ENCODE measurements at regions not wholly inside any gene's neighbourhood (a gene's known extent, or its start where the extent isn't known, plus 50 kb on each side); places are given as distances from the start of the nearest gene placed in this dataset.

DNA sequence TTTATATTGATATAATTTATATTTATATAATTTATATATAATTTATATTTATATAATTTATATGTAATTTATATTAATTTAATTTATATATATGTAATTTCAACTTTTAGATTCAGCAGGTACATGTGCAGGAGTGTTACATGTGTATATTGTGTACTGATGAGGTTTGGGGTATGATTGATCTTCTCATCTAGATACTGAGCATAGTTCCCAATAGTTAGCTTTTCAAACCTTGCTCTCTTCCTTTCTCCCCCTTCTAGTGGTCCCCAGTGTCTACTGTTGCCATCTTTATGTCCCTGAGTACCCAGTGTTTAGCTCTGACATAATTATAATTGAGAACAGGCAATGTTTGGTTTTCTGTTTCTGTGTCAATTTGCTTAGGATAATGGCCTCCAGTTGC lies 1335.3 kb upstream of the CDH2 start:
- RAD21 ChIA-PET (ENCODE audit: unreplicated experiment): no interaction called here
- Histone ChIP-seq H3K4me1 (ENCODE audit: control insufficient read depth, insufficient read depth, low read length) (no peaks in the 10 kb centered on the region), H4K20me1 (ENCODE audit: control insufficient read depth, insufficient read depth) (no peaks in the 10 kb centered on the region), H3K4me2 (ENCODE audit: control insufficient read depth, insufficient read depth) (no peak overlapping the region), H3K27ac (ENCODE audit: control insufficient read depth, insufficient read depth) (no peak overlapping the region), H3K27me3 (replicated peaks in 1 of 2; ENCODE audit: control insufficient read depth in 2 of 2, insufficient read depth in 2 of 2, low read length in 1 of 2) (no peaks in the 10 kb centered on the region), H3K79me2 (ENCODE audit: control insufficient read depth, insufficient read depth, low read length) (no peaks in the 10 kb centered on the region), H3K9me3 (replicated peaks; ENCODE audit: control insufficient read depth, insufficient read depth, low read length) (no peaks in the 10 kb centered on the region), H3K4me3 (no peak overlapping the region), H2AFZ (ENCODE audit: control insufficient read depth, low read depth, low read length) (no peak overlapping the region), H3K9ac (ENCODE audit: control insufficient read depth, insufficient read depth, low read length) (no peak overlapping the region), H3K36me3 (ENCODE audit: control insufficient read depth in 2 of 2, insufficient read depth in 2 of 2, low read length in 1 of 2) (no peaks in the 10 kb centered on the region)
- SMC1A ChIA-PET (ENCODE audit: uncharacterized antibody, unreplicated experiment): no interaction called here
- FAIRE-seq: no peak
- DNase-seq (ENCODE audit: low read depth, low spot score): no peak
- intact Hi-C loops (cut with micrococcal nuclease; ENCODE audit: unreplicated experiment) (no loop called here), in situ Hi-C loops (cut with MboI) (no loop called here)
- BruUV-seq (replicated peaks): no TSS peak
- CTCF ChIA-PET: no interaction called here
- TF ChIP-seq TCF12 (IDR thresholded peaks at IDR 0.05; ENCODE audit: low read depth, low read length): no peak
- POLR2A ChIA-PET: no interaction called here
- no peak for ATAC-seq

DNA sequence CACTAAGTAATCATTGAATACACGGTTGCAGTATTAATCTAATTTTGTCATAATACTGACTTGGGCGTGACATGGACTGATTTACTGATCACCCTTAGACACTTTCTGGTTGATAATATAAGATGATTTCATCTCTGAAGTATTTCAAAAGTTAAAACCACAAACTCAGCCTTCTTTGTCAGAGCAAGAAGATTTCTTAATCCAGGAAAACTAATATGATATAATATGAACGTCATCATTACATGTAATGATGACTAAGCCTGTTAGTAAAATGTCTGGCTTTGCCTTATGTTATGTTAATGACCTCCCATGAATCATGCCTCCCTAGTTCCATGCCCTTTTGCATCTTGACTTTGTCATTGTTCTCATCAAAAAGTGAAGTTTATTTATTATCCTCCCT lies 1325.0 kb upstream of the CDH2 start:
- intact Hi-C loops (cut with micrococcal nuclease; ENCODE audit: unreplicated experiment) (loop anchor here (10.0 kb wide), 1 partner anchor 57 kb away; no protein-coding TSS in a partner anchor), in situ Hi-C loops (cut with MboI) (no loop called here)
- WGBS (ENCODE audit: insufficient coverage, insufficient replicate concordance, low lambda C conversion rate, missing lambda C conversion rate): 22% methylated on average over 3 of the region's 3 CpGs
- no peaks in the 10 kb centered on the region for H4K20me1 ChIP-seq (ENCODE audit: control insufficient read depth, insufficient read depth)
- H3K79me2 ChIP-seq (ENCODE audit: control insufficient read depth, insufficient read depth, low read length): no peaks in the 10 kb centered on the region
- H3K27ac ChIP-seq (ENCODE audit: control insufficient read depth, insufficient read depth): no peak overlapping the region
- H3K4me1 ChIP-seq (ENCODE audit: control insufficient read depth, insufficient read depth, low read length): no peaks in the 10 kb centered on the region
- ChIA-PET POLR2A (no interaction called here), SMC1A (ENCODE audit: uncharacterized antibody, unreplicated experiment) (no interaction called here), CTCF (no interaction called here), RAD21 (ENCODE audit: unreplicated experiment) (no interaction called here)
- DNase-seq (ENCODE audit: low read depth, low spot score) (no peak), ATAC-seq (no peak), FAIRE-seq (no peak)
- no TSS peak for BruUV-seq (replicated peaks)
- no peak overlapping the region for H2AFZ ChIP-seq (ENCODE audit: control insufficient read depth, low read depth, low read length)
- no peak overlapping the region for H3K4me2 ChIP-seq (ENCODE audit: control insufficient read depth, insufficient read depth)
- no peaks in the 10 kb centered on the region for H3K27me3 ChIP-seq (replicated peaks in 1 of 2; ENCODE audit: control insufficient read depth in 2 of 2, insufficient read depth in 2 of 2, low read length in 1 of 2)
- H3K4me3 ChIP-seq: no peak overlapping the region
- H3K9me3 ChIP-seq (replicated peaks; ENCODE audit: control insufficient read depth, insufficient read depth, low read length): no peaks in the 10 kb centered on the region
- no peaks in the 10 kb centered on the region for H3K36me3 ChIP-seq (ENCODE audit: control insufficient read depth in 2 of 2, insufficient read depth in 2 of 2, low read length in 1 of 2)
- no peak overlapping the region for H3K9ac ChIP-seq (ENCODE audit: control insufficient read depth, insufficient read depth, low read length)
- TF ChIP-seq SKIL (IDR thresholded peaks at IDR 0.05; ENCODE audit: low read depth, poor library complexity, severe bottlenecking) (no peak), STAT1 (conservative IDR thresholded peaks at IDR 0.05) (no peak), SREBF1 (IDR thresholded peaks at IDR 0.05; ENCODE audit: low read length) (no peak), SPI1 (IDR thresholded peaks at IDR 0.05; ENCODE audit: borderline replicate concordance, insufficient read depth, low read depth, low read length) (no peak), TCF7 (IDR thresholded peaks at IDR 0.05; ENCODE audit: borderline replicate concordance) (no peak), SRF (IDR thresholded peaks at IDR 0.05; ENCODE audit: low read depth in 2 of 2, low read length in 2 of 2) (no peak), E4F1 (IDR thresholded peaks at IDR 0.05; ENCODE audit: borderline replicate concordance, partially characterized antibody) (no peak), BCLAF1 (IDR thresholded peaks at IDR 0.05) (no peak), BCL11A (IDR thresholded peaks at IDR 0.05; ENCODE audit: low read depth, low read length) (no peak), MEF2B (IDR thresholded peaks at IDR 0.05; ENCODE audit: partially characterized antibody, poor library complexity, severe bottlenecking) (no peak), POLR2AphosphoS5 (IDR thresholded peaks at IDR 0.05; ENCODE audit: low read length) (no peak)
